Stomach (tissue), 8 donors: ENCODE measurements at regions not wholly inside any gene's neighbourhood (a gene's known extent, or its start where the extent isn't known, plus 50 kb on each side); places are given as distances from the start of the nearest gene placed in this dataset.

Experiments used
- DNase-seq, 2 donors: peaks; one replicate each; pipeline versions ENCODE4 v3.0.0 to v3.0.0-alpha.2; 2013 to 2019
- H3K27ac ChIP-seq, 5 donors: fragments of 200-600 bp in 4 of 5; sonication (generic) in 4 of 5; one replicate each; pipeline ENCODE4 v1.5.1; 2013 to 2019; ENCODE audit warnings: mild to moderate bottlenecking in 1 of 5, moderate library complexity in 1 of 5
- H3K27me3 ChIP-seq, 3 donors: fragments of 200-600 bp; sonication (generic); one replicate each; pipeline ENCODE4 v1.5.1; 2017 to 2019; ENCODE audit warnings: mixed run types in 1 of 3
- H3K36me3 ChIP-seq, 4 donors: fragments of 200-600 bp; sonication (generic); 1 replicate in 3 of 4; 2 replicates in 1 of 4; pipeline ENCODE4 v1.5.1; 2016 to 2019
- H3K4me1 ChIP-seq, 4 donors: fragments of 200-600 bp; sonication (generic); one replicate each; pipeline ENCODE4 v1.5.1; 2016 to 2019
- H3K4me3 ChIP-seq, 4 donors: fragments of 200-600 bp; sonication (generic) in 3 of 4; one replicate each; pipeline ENCODE4 v1.5.1; 2016 to 2019; ENCODE audit warnings: mild to moderate bottlenecking in 1 of 4
- H3K9me3 ChIP-seq, 4 donors: fragments of 200-600 bp; sonication (generic); one replicate each; pipeline ENCODE4 v1.5.1; 2016 to 2019
- EP300 ChIP-seq: sonication (generic); formaldehyde crosslinking; IDR thresholded peaks from one replicate; pipeline ENCODE4 v1.6.1; 2017; ENCODE audit warnings: antibody characterized with exemption
- POLR2A ChIP-seq, 4 donors: fragments of 450-650 bp; IDR thresholded peaks; one replicate each; pipeline ENCODE4 v1.6.1; 2016; ENCODE audit warnings: antibody characterized with exemption in 4 of 4, control low read depth in 2 of 4, mild to moderate bottlenecking in 1 of 4, moderate library complexity in 1 of 4
- POLR2AphosphoS5 ChIP-seq, 3 donors: sonication (generic); formaldehyde crosslinking; IDR thresholded peaks; one replicate each; pipeline ENCODE4 v1.6.1; 2016; ENCODE audit warnings: antibody characterized with exemption in 3 of 3
- WGBS, 5 donors: extraction: QIAGEN DNeasy Blood & Tissue Kit in 3 of 5; methylation state at CpG; one replicate each; pipeline versions ENCODE4 v1.1.5 to v1.1.7; 2013 to 2018; 5-methylcytosine and 5-hydroxymethylcytosine counted together
- intact Hi-C: fragments of 100-400 bp; cut with DNase I; formaldehyde crosslinking; loops from one replicate; pipeline ENCODE4 v1.15.1; 2023; ENCODE audit warnings: low total_unique reads
- TF ChIP-seq, protein P1 (sequence below), 7 experiments: fragments of 450-650 bp in 4 of 7; fragments of 200-600 bp in 3 of 7; sonication (generic) in 3 of 7; IDR thresholded peaks; one replicate each; pipeline ENCODE4 v1.5.1; 2016 to 2019; ENCODE audit warnings: antibody characterized with exemption in 7 of 7, control low read depth in 2 of 7, mild to moderate bottlenecking in 1 of 7
- donor health status: healthy with polysubstance abuse.
- donor health status: Bipolar disorder and iron deficiency.
- donor health status: healthy.

DNA sequence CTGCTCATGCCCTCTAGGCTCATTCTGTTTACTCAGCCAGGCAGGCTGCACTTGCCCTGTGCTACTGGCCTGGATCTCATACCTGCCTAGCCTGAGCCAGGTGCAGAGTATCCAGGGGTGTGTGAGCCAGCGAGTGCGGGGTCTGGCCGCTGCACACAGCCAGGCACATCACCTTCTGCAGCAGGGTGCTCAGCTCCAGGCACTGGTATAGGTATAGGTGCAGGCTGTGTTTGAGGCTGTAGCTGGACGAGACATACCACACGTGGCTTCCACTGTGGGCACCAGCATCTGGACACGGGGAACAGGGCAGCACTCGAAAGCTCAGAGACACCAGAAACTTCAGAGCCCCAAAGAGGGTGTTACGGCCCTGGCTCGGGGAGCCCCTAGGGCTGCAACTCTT, 424.2 kb downstream of the RERGL start:
- Histone ChIP-seq H3K36me3 (no peaks in the 10 kb centered on the region), H3K27me3 (no peaks in the 10 kb centered on the region), H3K4me1 (no peaks in the 10 kb centered on the region), H3K9me3 (no peaks in the 10 kb centered on the region), H3K4me3 (no peak overlapping the region), H3K27ac (no peak overlapping the region)
- TF ChIP-seq, protein P1, sequence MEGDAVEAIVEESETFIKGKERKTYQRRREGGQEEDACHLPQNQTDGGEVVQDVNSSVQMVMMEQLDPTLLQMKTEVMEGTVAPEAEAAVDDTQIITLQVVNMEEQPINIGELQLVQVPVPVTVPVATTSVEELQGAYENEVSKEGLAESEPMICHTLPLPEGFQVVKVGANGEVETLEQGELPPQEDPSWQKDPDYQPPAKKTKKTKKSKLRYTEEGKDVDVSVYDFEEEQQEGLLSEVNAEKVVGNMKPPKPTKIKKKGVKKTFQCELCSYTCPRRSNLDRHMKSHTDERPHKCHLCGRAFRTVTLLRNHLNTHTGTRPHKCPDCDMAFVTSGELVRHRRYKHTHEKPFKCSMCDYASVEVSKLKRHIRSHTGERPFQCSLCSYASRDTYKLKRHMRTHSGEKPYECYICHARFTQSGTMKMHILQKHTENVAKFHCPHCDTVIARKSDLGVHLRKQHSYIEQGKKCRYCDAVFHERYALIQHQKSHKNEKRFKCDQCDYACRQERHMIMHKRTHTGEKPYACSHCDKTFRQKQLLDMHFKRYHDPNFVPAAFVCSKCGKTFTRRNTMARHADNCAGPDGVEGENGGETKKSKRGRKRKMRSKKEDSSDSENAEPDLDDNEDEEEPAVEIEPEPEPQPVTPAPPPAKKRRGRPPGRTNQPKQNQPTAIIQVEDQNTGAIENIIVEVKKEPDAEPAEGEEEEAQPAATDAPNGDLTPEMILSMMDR (IDR thresholded peaks at IDR 0.05) = no peak
- TF ChIP-seq EP300 (no peak), POLR2A (IDR thresholded peaks at IDR 0.05) (no peak), POLR2AphosphoS5 (IDR thresholded peaks at IDR 0.05) (no peak)
- DNase-seq = no peak
- WGBS, 5 donors = 79 to 92% (median 87%) methylated on average over 9 of the region's 9 CpGs
- intact Hi-C loops = no loop called here

DNA sequence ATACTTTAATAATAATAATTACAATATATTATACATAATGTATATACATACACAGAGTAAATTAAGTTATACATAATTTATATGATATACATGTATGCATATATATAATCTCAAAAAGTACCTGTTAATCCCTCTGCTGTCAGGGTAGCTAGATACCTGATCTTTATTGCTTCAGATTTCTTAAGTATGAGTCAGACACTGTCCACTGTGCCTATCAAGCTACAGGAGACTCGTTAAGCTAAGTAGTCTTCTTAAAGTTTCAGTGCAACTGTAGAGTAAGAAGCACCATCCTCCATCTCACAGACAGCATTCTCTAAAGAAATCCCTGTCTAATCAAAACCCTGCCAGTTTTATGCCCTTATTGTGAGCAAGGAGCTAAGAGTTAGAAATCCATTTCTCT, 428.7 kb downstream of the RERGL start:
- no peaks in the 10 kb centered on the region for H3K27me3 ChIP-seq
- intact Hi-C loops = no loop called here
- TF ChIP-seq POLR2AphosphoS5 (IDR thresholded peaks at IDR 0.05) (no peak), EP300 (no peak), POLR2A (IDR thresholded peaks at IDR 0.05) (no peak)
- TF ChIP-seq, protein P1 (IDR thresholded peaks at IDR 0.05) = no peak
- no peaks in the 10 kb centered on the region for H3K4me1 ChIP-seq
- H3K9me3 ChIP-seq = no peaks in the 10 kb centered on the region
- no peak overlapping the region for H3K27ac ChIP-seq
- H3K4me3 ChIP-seq = no peak overlapping the region
- WGBS, 5 donors = 41 to 65% (median 55%) methylated on average over 1 of the region's 1 CpG
- no peaks in the 10 kb centered on the region for H3K36me3 ChIP-seq
- DNase-seq = no peak

DNA sequence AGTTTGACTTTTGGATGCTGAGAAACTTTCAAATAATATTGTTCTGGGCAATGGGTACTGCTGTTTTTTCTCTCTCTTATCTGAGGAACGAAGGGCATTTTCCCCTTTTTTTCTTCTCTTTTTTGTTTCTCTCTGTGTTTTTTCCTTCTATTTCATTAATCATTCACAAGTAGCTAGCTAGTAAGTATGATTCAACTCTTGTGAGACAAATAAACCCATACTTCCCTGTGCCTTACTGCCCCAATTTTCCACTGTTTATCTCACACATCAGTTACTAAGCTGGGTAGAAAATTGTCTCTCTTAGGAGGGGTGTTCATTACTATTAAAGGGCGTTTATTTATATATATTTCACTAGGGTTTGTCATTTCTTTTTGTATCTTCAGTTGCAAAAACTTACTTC, 437.6 kb downstream of the RERGL start:
- DNase-seq = no peak
- no peaks in the 10 kb centered on the region for H3K36me3 ChIP-seq
- no peaks in the 10 kb centered on the region for H3K9me3 ChIP-seq
- intact Hi-C loops = no loop called here
- no peaks in the 10 kb centered on the region for H3K27me3 ChIP-seq
- no peaks in the 10 kb centered on the region for H3K4me1 ChIP-seq
- H3K27ac ChIP-seq = no peak overlapping the region
- no peak for TF ChIP-seq POLR2AphosphoS5 (IDR thresholded peaks at IDR 0.05)
- no peak for TF ChIP-seq POLR2A (IDR thresholded peaks at IDR 0.05)
- TF ChIP-seq, protein P1 (IDR thresholded peaks at IDR 0.05) = no peak
- TF ChIP-seq EP300 = no peak
- WGBS, 5 donors = 42 to 58% (median 47%) methylated on average over 2 of the region's 2 CpGs
- no peak overlapping the region for H3K4me3 ChIP-seq

DNA sequence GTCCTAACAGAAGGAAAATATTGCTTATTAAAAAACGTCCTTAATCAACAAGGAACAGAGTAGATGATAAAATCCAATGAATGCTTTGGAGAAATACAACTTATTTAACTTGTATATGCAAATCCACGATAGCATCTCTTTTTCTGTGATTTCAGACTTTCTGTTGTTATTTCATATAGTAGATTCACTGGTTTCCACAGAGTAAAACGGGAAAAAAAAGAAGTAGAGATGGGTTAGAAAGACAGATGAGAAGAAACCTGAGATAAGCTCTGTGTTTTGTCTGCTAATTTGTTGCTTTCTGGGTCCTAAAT, 447.7 kb downstream of the RERGL start:
- Histone ChIP-seq H3K9me3 (no peaks in the 10 kb centered on the region), H3K4me3 (no peak overlapping the region), H3K4me1 (peaks cover 0 to 4% (median 0%) of the 10 kb centered on the region in 4 donors), H3K27ac (no peak overlapping the region), H3K36me3 (no peaks in the 10 kb centered on the region), H3K27me3 (no peaks in the 10 kb centered on the region)
- intact Hi-C loops = no loop called here
- no peak for DNase-seq
- 27 to 33% (median 31%) methylated on average over 3 of the region's 3 CpGs for WGBS, 5 donors
- TF ChIP-seq POLR2A (IDR thresholded peaks at IDR 0.05) = no peak
- TF ChIP-seq EP300 = no peak
- TF ChIP-seq, protein P1 (IDR thresholded peaks at IDR 0.05) = no peak
- TF ChIP-seq POLR2AphosphoS5 (IDR thresholded peaks at IDR 0.05) = no peak
